ENCODE measurements at regions not wholly inside any gene's neighbourhood (a gene's known extent, or its start where the extent isn't known, plus 50 kb on each side); places are given as distances from the start of the nearest gene placed in this dataset.

DNA sequence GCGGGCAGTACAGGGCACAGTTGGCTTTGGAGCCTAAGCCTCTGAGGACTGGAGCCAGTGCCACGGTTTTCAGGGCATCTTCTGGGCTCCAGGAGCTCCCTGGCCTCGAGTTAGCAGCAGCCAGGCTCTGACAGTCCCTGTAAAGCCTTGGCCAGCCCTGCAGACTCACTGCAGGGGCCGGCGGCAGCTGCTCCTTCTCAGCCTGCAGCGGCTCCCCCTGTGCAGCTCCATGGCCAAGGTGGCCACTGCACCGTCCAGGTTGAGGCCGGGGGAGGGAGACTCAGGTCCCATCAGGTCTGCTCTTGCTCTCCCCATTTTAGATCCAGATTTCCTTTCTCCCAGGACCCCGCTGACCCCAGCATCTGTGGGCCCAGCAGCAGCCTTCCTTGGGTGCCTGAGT lies 1461.1 kb downstream of the BRD1 start:
- intact Hi-C loops (cut with DNase I), result no loop called here
- Histone ChIP-seq H3K4me3 (no peak overlapping the region), H3K36me3 (no peaks in the 10 kb centered on the region), H3K9me3 (no peaks in the 10 kb centered on the region), H3K4me1 (no peaks in the 10 kb centered on the region), H3K27ac (no peak overlapping the region), H3K27me3 (peaks cover 0 to 32% (median 0%) of the 10 kb centered on the region in 9 donors)
- TF ChIP-seq, protein P1, sequence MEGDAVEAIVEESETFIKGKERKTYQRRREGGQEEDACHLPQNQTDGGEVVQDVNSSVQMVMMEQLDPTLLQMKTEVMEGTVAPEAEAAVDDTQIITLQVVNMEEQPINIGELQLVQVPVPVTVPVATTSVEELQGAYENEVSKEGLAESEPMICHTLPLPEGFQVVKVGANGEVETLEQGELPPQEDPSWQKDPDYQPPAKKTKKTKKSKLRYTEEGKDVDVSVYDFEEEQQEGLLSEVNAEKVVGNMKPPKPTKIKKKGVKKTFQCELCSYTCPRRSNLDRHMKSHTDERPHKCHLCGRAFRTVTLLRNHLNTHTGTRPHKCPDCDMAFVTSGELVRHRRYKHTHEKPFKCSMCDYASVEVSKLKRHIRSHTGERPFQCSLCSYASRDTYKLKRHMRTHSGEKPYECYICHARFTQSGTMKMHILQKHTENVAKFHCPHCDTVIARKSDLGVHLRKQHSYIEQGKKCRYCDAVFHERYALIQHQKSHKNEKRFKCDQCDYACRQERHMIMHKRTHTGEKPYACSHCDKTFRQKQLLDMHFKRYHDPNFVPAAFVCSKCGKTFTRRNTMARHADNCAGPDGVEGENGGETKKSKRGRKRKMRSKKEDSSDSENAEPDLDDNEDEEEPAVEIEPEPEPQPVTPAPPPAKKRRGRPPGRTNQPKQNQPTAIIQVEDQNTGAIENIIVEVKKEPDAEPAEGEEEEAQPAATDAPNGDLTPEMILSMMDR (IDR thresholded peaks at IDR 0.05), result no peak
- TF ChIP-seq POLR2A (IDR thresholded peaks at IDR 0.05), result no peak
- WGBS, 4 donors, result 76 to 80% (median 79%) methylated on average over 8 to 9 of the region's 9 CpGs
- no peak for DNase-seq
- ATAC-seq, result no peak

DNA sequence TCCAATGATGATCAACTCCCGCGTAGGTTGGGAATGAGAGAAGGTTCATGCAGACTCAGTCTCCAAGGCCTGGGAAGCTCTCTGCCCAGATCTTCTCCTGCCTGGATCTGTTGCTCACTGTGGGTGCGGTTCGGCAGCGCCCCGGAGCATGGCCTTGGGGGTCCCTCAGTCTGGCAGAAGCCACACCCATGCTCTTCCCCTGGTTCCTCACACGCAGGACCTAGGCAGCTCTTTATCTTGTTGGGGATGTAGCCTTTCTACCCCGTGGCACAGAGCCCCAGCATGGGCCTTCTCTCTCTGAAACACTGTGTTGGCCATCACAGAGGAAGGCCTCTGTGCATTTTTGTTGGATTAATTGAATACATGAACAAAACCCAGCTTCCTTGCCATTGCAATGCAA lies 1461.6 kb downstream of the BRD1 start:
- intact Hi-C loops (cut with DNase I), result no loop called here
- ATAC-seq (no peak), DNase-seq (no peak)
- 72 to 84% (median 78%) methylated on average over 5 to 8 of the region's 8 CpGs for WGBS, 4 donors
- Histone ChIP-seq H3K9me3 (no peaks in the 10 kb centered on the region), H3K4me1 (no peaks in the 10 kb centered on the region), H3K36me3 (no peaks in the 10 kb centered on the region), H3K4me3 (no peak overlapping the region), H3K27ac (no peak overlapping the region), H3K27me3 (peaks cover 0 to 32% (median 0%) of the 10 kb centered on the region in 9 donors)
- TF ChIP-seq, protein P1 (IDR thresholded peaks at IDR 0.05), result no peak
- TF ChIP-seq POLR2A (IDR thresholded peaks at IDR 0.05), result no peak

DNA sequence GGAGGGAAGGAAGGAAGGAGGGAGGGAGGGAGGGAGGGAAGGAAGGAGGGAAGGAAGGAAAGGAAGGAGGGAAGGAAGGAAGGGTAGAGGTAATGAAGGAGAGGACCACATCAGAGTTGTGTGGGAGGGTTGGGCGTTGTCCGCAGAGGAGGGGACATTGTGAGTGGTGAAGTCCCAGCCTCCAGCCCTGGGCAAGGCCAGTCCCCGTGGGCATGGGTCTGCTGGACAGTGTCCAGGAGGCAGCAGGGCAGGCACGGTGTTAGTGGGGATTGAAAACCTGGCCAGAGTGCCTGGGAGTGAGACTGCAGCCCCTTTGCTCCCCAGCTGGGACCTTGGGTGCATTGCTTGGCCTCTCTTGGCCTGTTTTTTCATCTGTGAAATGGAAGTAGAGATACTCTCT lies 1462.3 kb downstream of the BRD1 start:
- TF ChIP-seq, protein P1 (IDR thresholded peaks at IDR 0.05), result no peak
- TF ChIP-seq POLR2A (IDR thresholded peaks at IDR 0.05), result no peak
- H3K36me3 ChIP-seq, result no peaks in the 10 kb centered on the region
- DNase-seq, result no peak
- 78 to 81% (median 79%) methylated on average over 4 of the region's 4 CpGs for WGBS, 4 donors
- no peaks in the 10 kb centered on the region for H3K9me3 ChIP-seq
- H3K27me3 ChIP-seq, result peaks cover 0 to 27% (median 0%) of the 10 kb centered on the region in 9 donors
- no peaks in the 10 kb centered on the region for H3K4me1 ChIP-seq
- ATAC-seq, result no peak
- intact Hi-C loops (cut with DNase I), result no loop called here
- H3K4me3 ChIP-seq, result no peak overlapping the region
- H3K27ac ChIP-seq, result no peak overlapping the region

DNA sequence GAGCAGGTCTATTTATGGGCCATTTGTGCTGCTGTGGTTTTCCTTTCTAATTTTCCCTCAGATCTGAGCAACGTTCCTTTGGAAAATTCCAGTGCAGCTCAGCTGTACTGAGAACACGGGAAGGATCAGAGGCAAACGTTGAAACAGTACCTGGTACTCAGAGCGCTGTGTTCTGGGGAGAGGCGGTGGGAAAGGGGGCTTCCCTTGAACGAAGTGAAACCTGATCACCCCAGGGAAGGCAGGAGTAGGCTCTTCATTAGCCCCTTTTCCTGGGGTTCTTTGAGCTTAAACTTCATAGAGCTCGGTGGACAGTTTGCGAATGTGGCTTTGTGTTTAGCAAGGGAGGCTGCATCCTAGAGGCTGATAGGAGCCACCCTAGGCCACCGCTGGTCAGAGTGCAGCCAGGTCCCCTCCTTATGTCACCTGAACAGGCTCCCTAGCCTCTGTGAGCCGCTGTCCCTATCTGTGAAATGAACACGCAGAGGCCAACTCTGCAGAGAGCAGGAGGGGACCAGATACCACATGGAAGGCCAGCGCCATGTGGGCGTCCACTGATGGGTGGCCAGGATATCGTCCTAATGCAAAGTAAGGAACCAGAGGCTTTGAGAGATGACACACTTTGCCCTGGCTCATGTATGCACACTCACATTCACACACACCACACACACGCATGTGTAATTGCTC lies 1464.8 kb downstream of the BRD1 start:
- H3K4me3 ChIP-seq, result no peak overlapping the region
- no peaks in the 10 kb centered on the region for H3K36me3 ChIP-seq
- TF ChIP-seq POLR2A (IDR thresholded peaks at IDR 0.05), result no peak
- TF ChIP-seq, protein P1 (IDR thresholded peaks at IDR 0.05), result no peak
- no peak for DNase-seq
- peaks cover 0 to 24% (median 0%) of the 10 kb centered on the region in 9 donors for H3K27me3 ChIP-seq
- no peak overlapping the region for H3K27ac ChIP-seq
- intact Hi-C loops (cut with DNase I), result no loop called here
- ATAC-seq, result no peak
- no peaks in the 10 kb centered on the region for H3K4me1 ChIP-seq
- 75 to 81% (median 76%) methylated on average over 15 of the region's 15 CpGs for WGBS, 4 donors
- H3K9me3 ChIP-seq, result no peaks in the 10 kb centered on the region

Measured in heart left ventricle (tissue), 16 donors.